K562 (cell line): ENCODE measurements at regions not wholly inside any gene's neighbourhood (a gene's known extent, or its start where the extent isn't known, plus 50 kb on each side); places are given as distances from the start of the nearest gene placed in this dataset.
A peak's percentile ranks its signal among the peaks of the same experiment; 100 is the strongest.

Source experiments
- MEIS2 ChIP-seq: fragments of 450-650 bp; IDR thresholded peaks from 2 replicates; pipeline ENCODE4 v1.6.1; 2014; ENCODE audit warnings: mild to moderate bottlenecking; ENCODE audit not compliant: partially characterized antibody
- PHTF2 ChIP-seq: fragments of 250-450 bp; sonication (Bioruptor Pico); IDR thresholded peaks from 2 replicates; pipeline ENCODE4 v1.5.0; 2021; ENCODE audit warnings: mild to moderate bottlenecking
- PKNOX1 ChIP-seq: fragments of 450-650 bp; IDR thresholded peaks from 2 replicates; pipeline ENCODE4 v1.6.1; 2016
- RCOR1 ChIP-seq, 2 experiments: IDR thresholded peaks; 2 replicates each; pipeline ENCODE4 v1.6.1; 2012; ENCODE audit warnings: low read depth in 2 of 2, low read length in 2 of 2, borderline replicate concordance in 1 of 2, improper control_type of control experiment in 1 of 2
- ZNF384 ChIP-seq: IDR thresholded peaks from 2 replicates; pipeline ENCODE4 v1.6.1; 2012; ENCODE audit warnings: low read depth, low read length, improper control_type of control experiment

GRCh38 chr4:173448608-173449379, 49.9 kb upstream of the SCRG1 start (continued):
- TF ChIP-seq RCOR1 (IDR thresholded peaks at IDR 0.05; ENCODE audit: borderline replicate concordance in 1 of 2, low read depth in 2 of 2, low read length in 2 of 2), result peak in 1 of 2 experiments; percentile 57; a peak in 2 of 4 replicates
- TF ChIP-seq PKNOX1, result peak; percentile 90
- no peak for TF ChIP-seq PHTF2 (CRISPR knock-in tag)
- TF ChIP-seq MEIS2, result peak; percentile 91
- 0 out of 2 replicates have a peak, but pooled peaks have one; percentile 66 for TF ChIP-seq ZNF384
